GM12874 (cell line): ENCODE measurements at regions not wholly inside any gene's neighbourhood (a gene's known extent, or its start where the extent isn't known, plus 50 kb on each side); places are given as distances from the start of the nearest gene placed in this dataset.

Experiments used
- TF ChIP-seq, protein P1 (sequence below): IDR thresholded peaks from 2 replicates; pipeline ENCODE4 v1.5.1; 2011; ENCODE audit warnings: low read depth, mild to moderate bottlenecking, control low read depth, low read length, moderate library complexity; ENCODE audit not compliant: insufficient read depth

DNA sequence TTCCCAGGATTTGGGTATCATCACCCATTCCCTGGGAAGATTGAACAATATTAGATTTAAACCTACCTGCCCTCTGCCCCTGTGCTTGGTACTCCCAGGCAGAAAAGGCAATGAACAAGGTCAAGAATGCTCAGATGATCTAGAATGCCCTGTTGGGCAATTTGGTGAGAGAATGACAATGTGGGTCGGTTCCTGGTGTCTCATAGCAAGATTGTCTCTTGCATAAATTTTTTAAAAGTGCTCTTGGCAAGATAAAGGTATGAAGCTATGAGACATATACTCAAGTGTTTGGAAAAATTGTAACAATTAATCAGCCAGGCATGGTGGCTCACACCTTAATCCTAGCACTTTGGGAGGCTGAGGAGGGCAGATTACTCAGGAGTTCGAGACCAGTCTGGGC is 86.0 kb upstream of the OTX2 start:
- TF ChIP-seq, protein P1, sequence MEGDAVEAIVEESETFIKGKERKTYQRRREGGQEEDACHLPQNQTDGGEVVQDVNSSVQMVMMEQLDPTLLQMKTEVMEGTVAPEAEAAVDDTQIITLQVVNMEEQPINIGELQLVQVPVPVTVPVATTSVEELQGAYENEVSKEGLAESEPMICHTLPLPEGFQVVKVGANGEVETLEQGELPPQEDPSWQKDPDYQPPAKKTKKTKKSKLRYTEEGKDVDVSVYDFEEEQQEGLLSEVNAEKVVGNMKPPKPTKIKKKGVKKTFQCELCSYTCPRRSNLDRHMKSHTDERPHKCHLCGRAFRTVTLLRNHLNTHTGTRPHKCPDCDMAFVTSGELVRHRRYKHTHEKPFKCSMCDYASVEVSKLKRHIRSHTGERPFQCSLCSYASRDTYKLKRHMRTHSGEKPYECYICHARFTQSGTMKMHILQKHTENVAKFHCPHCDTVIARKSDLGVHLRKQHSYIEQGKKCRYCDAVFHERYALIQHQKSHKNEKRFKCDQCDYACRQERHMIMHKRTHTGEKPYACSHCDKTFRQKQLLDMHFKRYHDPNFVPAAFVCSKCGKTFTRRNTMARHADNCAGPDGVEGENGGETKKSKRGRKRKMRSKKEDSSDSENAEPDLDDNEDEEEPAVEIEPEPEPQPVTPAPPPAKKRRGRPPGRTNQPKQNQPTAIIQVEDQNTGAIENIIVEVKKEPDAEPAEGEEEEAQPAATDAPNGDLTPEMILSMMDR: no peak

DNA sequence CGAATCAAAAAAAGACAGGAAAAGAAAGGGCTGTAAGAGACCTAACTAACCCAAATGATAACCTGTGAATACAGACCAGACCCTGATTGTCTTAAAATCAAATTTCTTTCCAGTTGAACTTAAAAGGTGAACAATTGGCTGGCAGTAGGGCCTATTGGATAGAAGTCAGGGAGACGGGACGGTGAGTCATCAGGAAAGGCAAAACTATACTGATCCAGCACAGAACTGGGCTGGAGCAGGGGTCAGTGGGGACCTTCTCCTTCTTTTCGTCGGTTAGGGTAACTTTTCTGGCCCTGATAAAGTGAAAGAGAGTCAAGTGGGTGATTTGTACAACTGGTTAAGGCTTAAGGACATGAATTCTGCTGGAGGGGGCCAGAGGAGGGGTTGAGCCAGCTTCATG is 84.9 kb upstream of the OTX2 start:
- TF ChIP-seq, protein P1: no peak

DNA sequence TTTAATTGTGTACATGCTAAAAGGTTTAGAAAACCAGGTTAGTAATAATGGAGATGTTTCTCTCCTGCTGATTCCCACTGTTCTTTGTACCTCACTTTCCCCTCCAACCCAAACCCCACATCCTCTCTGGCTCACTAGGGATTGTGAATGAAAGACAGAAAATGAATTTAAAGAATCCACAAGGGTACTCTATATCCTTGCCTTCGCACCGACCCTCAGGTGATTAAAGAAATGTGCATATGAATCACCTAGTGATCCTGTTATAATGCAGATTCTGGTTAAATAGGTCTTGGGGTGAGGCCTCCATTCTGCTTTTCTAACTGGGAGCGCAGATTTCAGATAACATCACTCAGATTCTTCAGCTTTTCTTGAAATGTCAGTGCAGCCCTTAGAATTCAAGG is 84.3 kb upstream of the OTX2 start:
- TF ChIP-seq, protein P1: no peak

DNA sequence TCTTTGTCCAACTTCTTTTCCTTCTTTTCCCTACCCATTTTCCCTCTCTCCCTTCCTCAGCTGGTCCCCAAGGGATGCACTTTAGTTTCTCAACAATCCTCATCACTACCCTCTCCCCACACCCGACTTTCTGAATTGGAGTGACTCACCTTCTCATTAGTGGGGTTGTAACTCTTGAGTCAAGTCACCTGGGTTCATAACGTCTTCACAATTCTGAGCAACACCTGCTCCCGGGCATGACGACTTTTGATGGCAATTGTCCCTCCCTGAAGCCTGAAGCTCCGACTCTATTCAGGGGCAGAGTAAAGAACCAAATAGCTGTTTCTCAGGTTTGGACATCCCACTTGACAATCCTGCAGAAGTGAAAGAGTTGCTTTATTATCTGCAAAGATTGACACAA is 82.7 kb upstream of the OTX2 start:
- TF ChIP-seq, protein P1: no peak

DNA sequence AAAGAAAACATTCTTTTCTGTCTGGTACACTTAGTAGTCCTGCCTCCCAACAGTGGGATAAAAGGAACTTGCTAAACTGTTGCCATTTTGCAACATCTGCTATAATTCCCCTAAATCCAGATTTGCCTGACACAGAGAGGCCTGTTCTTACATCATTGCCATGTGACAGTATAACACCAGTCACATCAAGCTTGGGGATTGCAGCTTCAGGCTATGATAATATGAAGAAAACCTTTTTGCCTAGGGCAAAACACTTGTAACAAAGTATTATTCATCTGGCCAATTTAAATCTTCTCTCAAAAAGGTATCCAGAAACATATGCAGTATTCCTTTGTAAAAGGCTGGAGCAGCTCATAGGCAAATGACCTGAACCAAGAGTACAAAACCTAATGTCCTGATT is 80.9 kb upstream of the OTX2 start:
- TF ChIP-seq, protein P1: no peak

DNA sequence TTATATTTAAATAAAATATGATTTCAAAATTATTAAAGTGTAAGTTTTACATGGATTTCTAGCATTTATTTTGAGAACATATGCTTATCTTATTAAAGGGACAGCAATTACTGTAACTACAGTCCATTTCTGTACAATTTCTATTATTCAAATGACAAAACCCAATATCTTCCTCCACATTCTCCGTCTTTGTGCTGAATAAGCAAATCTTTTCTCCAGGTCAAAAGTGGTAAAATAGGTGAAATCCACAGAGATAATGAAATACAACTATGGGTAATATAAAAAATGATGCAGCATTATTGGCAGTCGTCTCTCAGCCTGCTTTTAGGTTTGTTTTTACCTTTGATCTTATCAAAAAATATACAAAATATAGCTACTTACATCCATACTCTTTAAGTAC is 79.4 kb upstream of the OTX2 start:
- TF ChIP-seq, protein P1: no peak

DNA sequence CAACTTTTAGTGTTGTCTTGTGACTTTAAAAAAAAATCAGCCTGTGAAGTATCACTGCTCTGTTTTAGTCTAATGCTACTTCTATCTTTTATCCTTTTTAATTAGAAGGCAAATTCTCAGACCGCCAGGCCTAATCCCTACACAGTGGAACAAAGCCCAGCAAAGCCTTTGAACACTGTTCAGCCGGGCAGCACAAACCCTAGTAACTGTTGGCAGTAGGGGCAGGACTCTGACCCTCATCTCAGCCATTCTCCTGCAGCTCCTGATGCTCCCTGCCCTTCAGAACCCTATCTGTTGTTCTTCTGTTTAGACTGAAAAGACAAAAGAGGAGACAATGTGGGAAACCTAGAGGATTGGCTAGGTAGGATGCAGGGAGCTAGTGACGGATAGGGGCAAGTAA is 78.0 kb upstream of the OTX2 start:
- TF ChIP-seq, protein P1: no peak

DNA sequence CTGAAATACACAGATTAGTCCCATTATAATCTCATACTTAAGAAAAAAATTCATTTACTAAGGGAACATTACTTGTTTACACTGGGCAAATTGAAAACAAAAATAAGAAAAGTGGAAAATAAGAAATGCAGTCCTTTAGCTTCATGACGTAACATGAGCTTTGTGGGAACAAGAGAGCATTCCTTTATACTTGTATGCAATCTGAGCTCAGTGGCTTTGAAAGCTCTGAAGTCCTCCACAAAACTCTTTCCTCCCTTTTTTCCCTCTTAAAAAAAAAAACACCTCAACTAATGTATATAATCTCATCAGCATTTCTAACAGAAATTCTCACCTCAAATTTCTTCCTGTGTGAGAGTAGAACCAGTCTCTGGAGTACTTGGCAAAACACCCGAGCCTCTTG is 76.9 kb upstream of the OTX2 start:
- TF ChIP-seq, protein P1: no peak
